Neural crest cell (in vitro differentiated cells): ENCODE measurements at regions not wholly inside any gene's neighbourhood (a gene's known extent, or its start where the extent isn't known, plus 50 kb on each side); places are given as distances from the start of the nearest gene placed in this dataset.
A peak's percentile ranks its signal among the peaks of the same experiment; 100 is the strongest.
"Not testable (repeated sequence)": the region's sequence is repeated elsewhere in the genome, so short reads cannot be mapped to it uniquely, and the experiment has no call there.

Experiments
- DNase-seq: peaks from one replicate; pipeline ENCODE4 v3.0.0; 2021; ENCODE audit warnings: low read depth, mixed read lengths, low spot score
- H3K27ac Mint-ChIP-seq: one replicate; pipeline ENCODE4 v1.8.0; 2021; ENCODE audit warnings: mild to moderate bottlenecking, mixed read lengths; ENCODE audit not compliant: unreplicated experiment
- H3K27me3 Mint-ChIP-seq: 2 replicates; pipeline ENCODE4 v1.8.0; 2021; ENCODE audit warnings: low read depth, mild to moderate bottlenecking, mixed read lengths
- H3K36me3 Mint-ChIP-seq: 2 replicates; pipeline ENCODE4 v1.8.0; 2021; ENCODE audit warnings: low read depth, mild to moderate bottlenecking, mixed read lengths
- H3K4me1 Mint-ChIP-seq: 2 replicates; pipeline ENCODE4 v1.8.0; 2021; ENCODE audit warnings: mixed read lengths
- H3K4me3 Mint-ChIP-seq: one replicate; pipeline ENCODE4 v1.8.0; 2021; ENCODE audit warnings: mild to moderate bottlenecking, mixed read lengths
- H3K9me3 Mint-ChIP-seq: 2 replicates; pipeline ENCODE4 v1.8.0; 2021; ENCODE audit warnings: mixed read lengths
- CTCF ChIP-seq: fragments of 200-600 bp; sonication (generic); conservative IDR thresholded peaks from 2 replicates; pipeline ENCODE4 v1.5.0; 2021; ENCODE audit warnings: antibody characterized with exemption, mild to moderate bottlenecking

DNA sequence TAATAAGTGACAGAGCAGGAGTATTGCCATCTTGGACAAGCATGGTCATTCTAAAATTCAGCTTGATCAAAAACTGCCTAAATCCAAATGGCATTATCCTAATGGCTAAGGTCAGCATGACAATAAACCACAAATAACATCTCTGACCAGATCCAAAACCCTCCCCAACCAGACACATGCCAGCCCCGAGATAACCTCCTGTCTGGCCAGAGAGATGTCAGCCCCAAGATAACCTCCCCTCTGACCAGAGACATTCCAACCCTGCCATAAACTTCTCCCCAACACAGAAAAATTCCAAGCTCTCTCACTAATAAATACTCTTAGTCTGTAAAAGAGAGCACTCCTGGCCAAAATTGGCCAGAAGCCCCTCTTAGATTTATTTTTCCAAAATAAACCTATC is 470.5 kb upstream of the UBE2E2 start:
- no peak overlapping the region for H3K4me3 Mint-ChIP-seq
- H3K36me3 Mint-ChIP-seq, result peaks cover 2% of the 10 kb centered on the region
- H3K9me3 Mint-ChIP-seq, result peaks cover 3% of the 10 kb centered on the region
- no peaks in the 10 kb centered on the region for H3K4me1 Mint-ChIP-seq
- peaks cover 2% of the 10 kb centered on the region for H3K27me3 Mint-ChIP-seq
- DNase-seq, result no peak
- H3K27ac Mint-ChIP-seq, result no peak overlapping the region
- TF ChIP-seq CTCF, result no peak

GRCh38 chr3:22734207-22734606 is 468.9 kb upstream of the UBE2E2 start:
- no peak for DNase-seq
- TF ChIP-seq CTCF, result no peak
- H3K4me1 Mint-ChIP-seq, result no peaks in the 10 kb centered on the region
- peaks cover 3% of the 10 kb centered on the region for H3K9me3 Mint-ChIP-seq
- H3K4me3 Mint-ChIP-seq, result no peak overlapping the region
- H3K36me3 Mint-ChIP-seq, result peaks cover 2% of the 10 kb centered on the region
- H3K27me3 Mint-ChIP-seq, result no peaks in the 10 kb centered on the region
- H3K27ac Mint-ChIP-seq, result no peak overlapping the region

- Mint-ChIP-seq H3K4me1 (no peaks in the 10 kb centered on the region), H3K4me3 (no peak overlapping the region), H3K27me3 (no peaks in the 10 kb centered on the region), H3K9me3 (peaks cover 3% of the 10 kb centered on the region), H3K27ac (no peak overlapping the region), H3K36me3 (peaks cover 2% of the 10 kb centered on the region)
- no peak for TF ChIP-seq CTCF
- DNase-seq, result no peak
Observed at GRCh38 chr3:22734756-22735155, 468.4 kb upstream of the UBE2E2 start.

DNA sequence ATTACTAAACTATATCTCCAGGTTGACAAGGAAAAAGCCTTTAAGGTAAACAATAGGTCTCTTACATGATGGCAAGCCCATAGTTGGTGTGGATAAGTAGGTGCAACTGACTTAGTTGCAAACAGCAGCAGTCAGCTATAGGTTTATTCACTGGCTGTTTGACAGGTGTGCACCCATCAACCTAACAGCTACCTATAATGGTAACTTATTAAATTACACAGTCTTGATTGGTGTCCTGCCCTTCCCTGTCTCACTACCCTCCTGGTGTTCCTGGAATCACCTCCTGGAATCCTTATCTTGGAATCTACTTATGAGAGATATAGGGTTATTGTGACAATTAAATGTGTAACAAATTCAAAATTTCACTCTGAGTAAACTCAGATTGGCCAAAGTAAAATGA is 467.8 kb upstream of the UBE2E2 start:
- Mint-ChIP-seq H3K4me3 (no peak overlapping the region), H3K9me3 (peaks cover 3% of the 10 kb centered on the region), H3K4me1 (no peaks in the 10 kb centered on the region), H3K27me3 (no peaks in the 10 kb centered on the region), H3K27ac (no peak overlapping the region), H3K36me3 (peaks cover 2% of the 10 kb centered on the region)
- no peak for TF ChIP-seq CTCF
- DNase-seq, result no peak

- not testable (repeated sequence) for DNase-seq, H3K9me3 Mint-ChIP-seq, H3K27ac Mint-ChIP-seq, H3K27me3 Mint-ChIP-seq, H3K36me3 Mint-ChIP-seq
- Mint-ChIP-seq H3K4me3 (peak overlapping the region; percentile 54), H3K4me1 (peaks cover 17% of the 10 kb centered on the region)
Observed at GRCh38 chr3:22743386-22743785, 459.7 kb upstream of the UBE2E2 start.

DNA sequence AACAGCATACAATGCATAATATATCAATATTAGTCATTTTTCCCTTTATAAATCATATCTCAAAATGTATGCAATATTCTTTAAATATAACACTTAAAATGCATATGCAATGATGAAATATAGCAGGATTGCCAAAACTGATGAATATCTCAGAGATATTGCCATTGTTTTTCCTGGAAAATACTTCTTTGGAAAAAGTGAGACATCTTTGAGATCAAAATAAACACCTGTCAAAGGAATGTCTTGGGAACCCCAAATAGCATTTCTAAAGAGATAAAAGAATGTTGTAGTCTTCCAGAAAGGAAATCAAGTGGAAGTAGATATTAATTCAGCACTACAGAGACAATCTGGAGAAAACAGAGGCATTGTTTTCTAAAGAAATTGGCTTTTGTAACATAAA is 457.8 kb upstream of the UBE2E2 start:
- Mint-ChIP-seq H3K9me3 (peaks cover 3% of the 10 kb centered on the region), H3K27ac (no peak overlapping the region), H3K4me3 (no peak overlapping the region), H3K4me1 (peaks cover 25% of the 10 kb centered on the region), H3K36me3 (no peaks in the 10 kb centered on the region), H3K27me3 (no peaks in the 10 kb centered on the region)
- TF ChIP-seq CTCF, result no peak
- DNase-seq, result no peak
